Inflammatory macrophage treated with lipopolysaccharide for 1 hour (primary cell): ENCODE measurements at regions not wholly inside any gene's neighbourhood (a gene's known extent, or its start where the extent isn't known, plus 50 kb on each side); places are given as distances from the start of the nearest gene placed in this dataset.

Experiments
- DNase-seq, 2 donors: peaks; one replicate each; pipeline ENCODE4 v3.0.0-alpha.2; 2020 to 2022

- DNase-seq: no peak
These were observed 446.0 kb downstream of the HACE1 start for GRCh38 chr6:104413767-104414166.

GRCh38 chr6:104411302-104411701, 448.4 kb downstream of the HACE1 start:
- DNase-seq: no peak

GRCh38 chr6:104409913-104410312, 449.8 kb downstream of the HACE1 start:
- peak in 1 of 2 donors; percentile 2 for DNase-seq

- DNase-seq: no peak
These were observed 451.8 kb downstream of the HACE1 start for GRCh38 chr6:104407957-104408356.

- no peak for DNase-seq
These were observed 455.3 kb downstream of the HACE1 start for GRCh38 chr6:104404377-104404776.

- DNase-seq: no peak
These were observed 457.1 kb downstream of the HACE1 start for GRCh38 chr6:104402572-104402971.

- no peak for DNase-seq
These were observed 457.8 kb downstream of the HACE1 start for GRCh38 chr6:104401926-104402325.

- no peak for DNase-seq
These were observed 458.9 kb downstream of the HACE1 start for GRCh38 chr6:104400844-104401243.

GRCh38 chr6:104396077-104396476, 463.6 kb downstream of the HACE1 start:
- DNase-seq: no peak

GRCh38 chr6:104381907-104382306, 477.8 kb downstream of the HACE1 start:
- DNase-seq: no peak

GRCh38 chr6:104365451-104366234, 494.1 kb downstream of the HACE1 start:
- no peak for DNase-seq

- DNase-seq: no peak
These were observed 501.8 kb downstream of the HACE1 start for GRCh38 chr6:104357928-104358327.

- no peak for DNase-seq
These were observed 503.5 kb downstream of the HACE1 start for GRCh38 chr6:104356197-104356596.

GRCh38 chr6:104349191-104349590, 510.5 kb downstream of the HACE1 start:
- DNase-seq: no peak

- DNase-seq: no peak
These were observed 515.5 kb downstream of the HACE1 start for GRCh38 chr6:104344223-104344622.

- no peak for DNase-seq
These were observed 527.4 kb downstream of the HACE1 start for GRCh38 chr6:104332364-104332763.

- peak; percentile 71 to 72 for DNase-seq
These were observed 533.3 kb downstream of the HACE1 start for GRCh38 chr6:104326173-104327001.

- peak in 1 of 2 donors; percentile 56 for DNase-seq
These were observed 534.2 kb downstream of the HACE1 start for GRCh38 chr6:104325341-104326172.

- DNase-seq: no peak
These were observed 535.4 kb downstream of the HACE1 start for GRCh38 chr6:104324301-104324700.

- DNase-seq: peak; percentile 45 to 64
These were observed 536.9 kb downstream of the HACE1 start for GRCh38 chr6:104322841-104323240.

- no peak for DNase-seq
These were observed 538.4 kb downstream of the HACE1 start for GRCh38 chr6:104321301-104321700.

- DNase-seq: no peak
These were observed 538.8 kb downstream of the HACE1 start for GRCh38 chr6:104320896-104321295.

- DNase-seq: no peak
These were observed 546.9 kb downstream of the HACE1 start for GRCh38 chr6:104312851-104313250.
